ENCODE measurements at regions not wholly inside any gene's neighbourhood (a gene's known extent, or its start where the extent isn't known, plus 50 kb on each side); places are given as distances from the start of the nearest gene placed in this dataset.

- Histone ChIP-seq H3K4me3 (no peak overlapping the region), H3K27me3 (replicated peaks; ENCODE audit: insufficient read depth) (no peaks in the 10 kb centered on the region), H3K9me3 (no peaks in the 10 kb centered on the region), H3K4me1 (replicated peaks) (peaks cover 8% of the 10 kb centered on the region), H3K36me3 (no peaks in the 10 kb centered on the region), H3K27ac (no peak overlapping the region)
- intact Hi-C loops (cut with DNase I), result loop anchor here (1.0 to 5.0 kb wide), 4 partner anchors 33 to 123 kb away; partner anchors contain the start of gene FOXP4
- TF ChIP-seq POLR2A (IDR thresholded peaks at IDR 0.05) (no peak), POLR2AphosphoS5 (IDR thresholded peaks at IDR 0.05) (peak; percentile 57)
- TF ChIP-seq, protein P1, sequence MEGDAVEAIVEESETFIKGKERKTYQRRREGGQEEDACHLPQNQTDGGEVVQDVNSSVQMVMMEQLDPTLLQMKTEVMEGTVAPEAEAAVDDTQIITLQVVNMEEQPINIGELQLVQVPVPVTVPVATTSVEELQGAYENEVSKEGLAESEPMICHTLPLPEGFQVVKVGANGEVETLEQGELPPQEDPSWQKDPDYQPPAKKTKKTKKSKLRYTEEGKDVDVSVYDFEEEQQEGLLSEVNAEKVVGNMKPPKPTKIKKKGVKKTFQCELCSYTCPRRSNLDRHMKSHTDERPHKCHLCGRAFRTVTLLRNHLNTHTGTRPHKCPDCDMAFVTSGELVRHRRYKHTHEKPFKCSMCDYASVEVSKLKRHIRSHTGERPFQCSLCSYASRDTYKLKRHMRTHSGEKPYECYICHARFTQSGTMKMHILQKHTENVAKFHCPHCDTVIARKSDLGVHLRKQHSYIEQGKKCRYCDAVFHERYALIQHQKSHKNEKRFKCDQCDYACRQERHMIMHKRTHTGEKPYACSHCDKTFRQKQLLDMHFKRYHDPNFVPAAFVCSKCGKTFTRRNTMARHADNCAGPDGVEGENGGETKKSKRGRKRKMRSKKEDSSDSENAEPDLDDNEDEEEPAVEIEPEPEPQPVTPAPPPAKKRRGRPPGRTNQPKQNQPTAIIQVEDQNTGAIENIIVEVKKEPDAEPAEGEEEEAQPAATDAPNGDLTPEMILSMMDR (IDR thresholded peaks at IDR 0.05), result peak; percentile 60 to 87 (median 81)
- WGBS, result 14% methylated on average over 4 of the region's 4 CpGs
- DNase-seq (ENCODE audit: low spot score), result peak; percentile 84
These were observed 89.1 kb downstream of the NCR2 start for GRCh38 chr6:41424370-41425058.

- Histone ChIP-seq H3K27me3 (replicated peaks; ENCODE audit: insufficient read depth) (no peaks in the 10 kb centered on the region), H3K4me1 (replicated peaks) (peaks cover 8% of the 10 kb centered on the region), H3K36me3 (no peaks in the 10 kb centered on the region), H3K4me3 (no peak overlapping the region), H3K9me3 (no peaks in the 10 kb centered on the region), H3K27ac (no peak overlapping the region)
- DNase-seq (ENCODE audit: low spot score), result no peak
- intact Hi-C loops (cut with DNase I), result loop anchor here (1.0 to 5.0 kb wide), 3 partner anchors 53 to 122 kb away; partner anchors contain the start of gene FOXP4
- TF ChIP-seq, protein P1 (IDR thresholded peaks at IDR 0.05), result no peak
- no peak for TF ChIP-seq POLR2AphosphoS5 (IDR thresholded peaks at IDR 0.05)
- WGBS, result 95% methylated on average over 1 of the region's 1 CpG
These were observed 90.1 kb downstream of the NCR2 start for GRCh38 chr6:41425511-41425910.

- no peak for TF ChIP-seq POLR2AphosphoS5 (IDR thresholded peaks at IDR 0.05)
- no peak for TF ChIP-seq POLR2A (IDR thresholded peaks at IDR 0.05)
- TF ChIP-seq, protein P1 (IDR thresholded peaks at IDR 0.05), result no peak
- WGBS, result 46% methylated on average over 16 of the region's 16 CpGs
- intact Hi-C loops (cut with DNase I), result loop anchor here (5.0 kb wide), 2 partner anchors 54 to 121 kb away; partner anchors contain the start of gene FOXP4
- H3K27me3 ChIP-seq (replicated peaks; ENCODE audit: insufficient read depth), result no peaks in the 10 kb centered on the region
- no peaks in the 10 kb centered on the region for H3K9me3 ChIP-seq
- no peaks in the 10 kb centered on the region for H3K36me3 ChIP-seq
- peaks cover 8% of the 10 kb centered on the region for H3K4me1 ChIP-seq (replicated peaks)
- DNase-seq (ENCODE audit: low spot score), result no peak
- no peak overlapping the region for H3K4me3 ChIP-seq
- H3K27ac ChIP-seq, result peak overlapping the region; percentile 83 to 86
These were observed 91.0 kb downstream of the NCR2 start for GRCh38 chr6:41426438-41426851.

DNA sequence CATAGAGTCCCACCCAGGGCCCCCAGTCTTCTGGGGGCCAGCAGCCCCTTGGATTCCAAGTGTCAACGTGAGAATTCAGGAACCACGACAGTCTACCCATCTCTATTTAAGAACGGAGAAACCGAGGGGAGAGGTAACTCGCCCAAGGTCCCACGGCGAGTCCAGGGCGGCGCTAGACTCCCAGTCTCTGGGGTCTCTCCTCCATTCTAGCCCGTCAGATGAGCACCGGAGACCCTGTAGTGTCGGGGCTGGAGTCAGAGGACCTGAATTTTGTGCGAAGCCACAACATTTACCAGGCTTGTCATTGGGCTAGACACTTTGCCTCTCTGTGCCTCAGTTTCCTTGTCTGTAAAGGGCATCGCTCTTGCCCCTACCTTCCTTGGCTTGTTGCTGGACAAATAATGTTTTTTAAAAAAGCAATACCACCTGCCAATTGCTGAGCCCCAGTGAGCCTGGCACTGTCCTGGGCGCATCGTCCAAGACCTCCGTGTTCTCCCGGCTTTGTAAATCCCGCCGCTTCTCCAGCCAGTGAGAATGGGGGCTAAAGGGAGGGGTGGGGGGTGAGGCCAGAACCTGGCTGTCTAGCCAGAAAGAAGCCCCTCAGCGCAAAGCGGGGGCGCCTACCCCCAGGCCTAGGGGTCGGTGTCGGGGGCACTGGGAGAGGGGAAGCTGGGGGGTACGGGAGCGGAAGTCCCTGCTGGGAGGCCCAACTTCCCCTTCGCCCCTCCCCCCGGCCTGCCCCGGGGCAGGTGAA lies 91.7 kb downstream of the NCR2 start:
- WGBS, result 34% methylated on average over 30 of the region's 30 CpGs
- Histone ChIP-seq H3K27ac (peak overlapping the region; percentile 83 to 86), H3K4me1 (replicated peaks) (peaks cover 8% of the 10 kb centered on the region), H3K36me3 (no peaks in the 10 kb centered on the region), H3K27me3 (replicated peaks; ENCODE audit: insufficient read depth) (no peaks in the 10 kb centered on the region), H3K9me3 (no peaks in the 10 kb centered on the region), H3K4me3 (peak overlapping the region; percentile 43 to 51)
- TF ChIP-seq POLR2A (IDR thresholded peaks at IDR 0.05), result no peak
- no peak for TF ChIP-seq POLR2AphosphoS5 (IDR thresholded peaks at IDR 0.05)
- TF ChIP-seq, protein P1 (IDR thresholded peaks at IDR 0.05), result no peak
- intact Hi-C loops (cut with DNase I), result loop anchor here (5.0 kb wide), 2 partner anchors 55 to 120 kb away; partner anchors contain the start of gene FOXP4
- no peak for DNase-seq (ENCODE audit: low spot score)
